IMR-90 (cell line): ENCODE measurements at regions not wholly inside any gene's neighbourhood (a gene's known extent, or its start where the extent isn't known, plus 50 kb on each side); places are given as distances from the start of the nearest gene placed in this dataset.

ENCODE experiments used
- ATAC-seq: fragments of 200-7000 bp; cut with Tn5 transposase; 2 replicates; pipeline ENCODE4 v1.9.1; 2020; ENCODE audit warnings: low read depth, mild to moderate bottlenecking, moderate library complexity
- BruUV-seq: library from RNA; stranded (reverse); fragments of 400-500 nt; replicated peaks from 2 replicates; lab custom pipeline; 2021; lab: Mats Ljungman, UMichigan
- CTCF ChIA-PET: fragments of 300-600 bp; formaldehyde crosslinking; extraction: SDS; loops from one replicate; lab custom pipeline; 2021; ENCODE audit warnings: antibody characterized with exemption; lab: Yijun Ruan, JAX
- POLR2A ChIA-PET: fragments of 300-600 bp; sonication (Branson Sonifier 250); formaldehyde crosslinking; loops from one replicate; lab custom pipeline; 2022; ENCODE audit warnings: antibody characterized with exemption; ENCODE audit not compliant: unreplicated experiment; lab: Charles Lee
- DNase-seq: peaks from one replicate; pipeline ENCODE4 v3.0.0; 2013
- H2AFZ ChIP-seq: replicated peaks from 2 replicates; pipeline ENCODE3; 2013; ENCODE audit warnings: low read length, mild to moderate bottlenecking; ENCODE audit not compliant: poor library complexity
- H2AK5ac ChIP-seq: 2 replicates; pipeline ENCODE4 v1.6.1; 2013; ENCODE audit warnings: low read depth, low read length, inconsistent platforms
- H2AK9ac ChIP-seq: replicated peaks from 2 replicates; pipeline ENCODE3; 2013; ENCODE audit warnings: mild to moderate bottlenecking, low read depth, low read length, moderate library complexity; ENCODE audit not compliant: poor library complexity
- H2BK120ac ChIP-seq: 2 replicates; pipeline ENCODE4 v1.6.1; 2013; ENCODE audit warnings: low read depth, low read length, inconsistent platforms
- H2BK15ac ChIP-seq: 3 replicates; pipeline ENCODE4 v1.6.1; 2013; ENCODE audit warnings: low read depth, low read length, inconsistent platforms
- H2BK20ac ChIP-seq: 2 replicates; pipeline ENCODE4 v1.6.1; 2013; ENCODE audit warnings: low read depth, mild to moderate bottlenecking, inconsistent platforms, low read length, moderate library complexity
- H2BK5ac ChIP-seq: 2 replicates; pipeline ENCODE4 v1.6.1; 2013; ENCODE audit warnings: mild to moderate bottlenecking, low read depth, low read length, inconsistent platforms; ENCODE audit not compliant: poor library complexity, severe bottlenecking
- H3K14ac ChIP-seq: replicated peaks from 2 replicates; pipeline ENCODE4 v1.6.1; 2013; ENCODE audit warnings: low read depth, low read length, inconsistent platforms
- H3K18ac ChIP-seq: 2 replicates; pipeline ENCODE4 v1.6.1; 2013; ENCODE audit warnings: low read depth, low read length, control low read depth
- H3K23ac ChIP-seq: 2 replicates; pipeline ENCODE4 v1.6.1; 2013; ENCODE audit warnings: low read depth, low read length, inconsistent platforms
- H3K27ac ChIP-seq: 2 replicates; pipeline ENCODE4 v1.5.1; 2013; ENCODE audit warnings: mild to moderate bottlenecking, control low read depth, low read length; ENCODE audit not compliant: insufficient read depth
- H3K27me3 ChIP-seq: 2 replicates; pipeline ENCODE4 v1.6.1; 2013; ENCODE audit warnings: low read length; ENCODE audit not compliant: control insufficient read depth, insufficient read depth
- H3K36me3 ChIP-seq: 2 replicates; pipeline ENCODE4 v1.6.1; 2013; ENCODE audit warnings: low read length, mixed read lengths; ENCODE audit not compliant: control insufficient read depth, insufficient read depth
- H3K4ac ChIP-seq: 2 replicates; pipeline ENCODE4 v1.6.1; 2013; ENCODE audit warnings: low read depth, low read length, inconsistent platforms
- H3K4me1 ChIP-seq: 2 replicates; pipeline ENCODE4 v1.6.1; 2013; ENCODE audit warnings: low read length, mixed read lengths; ENCODE audit not compliant: control insufficient read depth, insufficient read depth
- H3K4me2 ChIP-seq: 2 replicates; pipeline ENCODE4 v1.6.1; 2013; ENCODE audit warnings: low read depth, mild to moderate bottlenecking, control low read depth, low read length, moderate library complexity
- H3K4me3 ChIP-seq: 2 replicates; pipeline ENCODE4 v1.5.1; 2013; ENCODE audit warnings: low read depth, mild to moderate bottlenecking, control low read depth, low read length, moderate library complexity; ENCODE audit not compliant: insufficient read depth
- H3K56ac ChIP-seq: 2 replicates; pipeline ENCODE4 v1.6.1; 2013; ENCODE audit warnings: low read length, inconsistent platforms; ENCODE audit not compliant: insufficient read depth; ENCODE audit errors: extremely low read depth
- H3K79me1 ChIP-seq, 2 experiments: 2 replicates each; pipeline ENCODE4 v1.6.1; 2013; ENCODE audit warnings: low read length in 2 of 2, inconsistent platforms in 1 of 2, low read depth in 1 of 2
- H3K9ac ChIP-seq: 2 replicates; pipeline ENCODE4 v1.6.1; 2013; ENCODE audit warnings: low read depth, low read length, control low read depth
- H3K9me1 ChIP-seq: 2 replicates; pipeline ENCODE4 v1.6.1; 2013; ENCODE audit warnings: low read length, inconsistent platforms; ENCODE audit not compliant: insufficient read depth
- H3K9me3 ChIP-seq: 2 replicates; pipeline ENCODE4 v1.6.1; 2013; ENCODE audit warnings: low read length; ENCODE audit not compliant: control insufficient read depth, insufficient read depth
- H4K20me1 ChIP-seq: 2 replicates; pipeline ENCODE4 v1.6.1; 2013; ENCODE audit warnings: low read length, inconsistent platforms; ENCODE audit not compliant: insufficient read depth
- H4K5ac ChIP-seq: 2 replicates; pipeline ENCODE4 v1.6.1; 2013; ENCODE audit warnings: mild to moderate bottlenecking, low read depth, low read length, control low read depth
- H4K8ac ChIP-seq, 2 experiments: 2 replicates each; pipeline ENCODE4 v1.6.1; 2013; ENCODE audit warnings: low read depth in 2 of 2, low read length in 2 of 2, control low read depth in 1 of 2, inconsistent platforms in 1 of 2
- H4K91ac ChIP-seq: 2 replicates; pipeline ENCODE4 v1.6.1; 2013; ENCODE audit warnings: low read depth, low read length, inconsistent platforms; ENCODE audit not compliant: insufficient read depth
- BHLHE40 ChIP-seq: fragments of 150-350 bp; IDR thresholded peaks from 2 replicates; pipeline ENCODE4 v1.6.1; 2016; ENCODE audit warnings: mild to moderate bottlenecking, low read depth, low read length
- CEBPB ChIP-seq: IDR thresholded peaks from 2 replicates; pipeline ENCODE4 v1.6.1; 2012; ENCODE audit warnings: low read depth, low read length, improper control_type of control experiment
- CHD1 ChIP-seq: IDR thresholded peaks from 2 replicates; pipeline ENCODE4 v1.6.1; 2012; ENCODE audit warnings: low read depth, low read length, improper control_type of control experiment
- FOS ChIP-seq: fragments of 150-350 bp; IDR thresholded peaks from 2 replicates; pipeline ENCODE4 v1.6.1; 2016; ENCODE audit warnings: low read depth, low read length
- MAFK ChIP-seq: IDR thresholded peaks from 2 replicates; pipeline ENCODE4 v1.6.1; 2012; ENCODE audit warnings: low read depth, low read length, improper control_type of control experiment
- MAZ ChIP-seq: IDR thresholded peaks from 2 replicates; pipeline ENCODE4 v1.6.1; 2012; ENCODE audit warnings: low read depth, mild to moderate bottlenecking, low read length, improper control_type of control experiment, moderate library complexity, borderline replicate concordance
- MXI1 ChIP-seq: IDR thresholded peaks from 2 replicates; pipeline ENCODE4 v1.6.1; 2012; ENCODE audit warnings: low read depth, mild to moderate bottlenecking, low read length, moderate library complexity, borderline replicate concordance
- NFE2L2 ChIP-seq: fragments of 150-350 bp; IDR thresholded peaks from 2 replicates; pipeline ENCODE4 v1.6.1; 2016; ENCODE audit warnings: low read depth, mild to moderate bottlenecking, low read length
- POLR2A ChIP-seq: IDR thresholded peaks from 2 replicates; pipeline ENCODE4 v1.6.1; 2012; ENCODE audit warnings: mild to moderate bottlenecking, low read depth, low read length
- RAD21 ChIP-seq: IDR thresholded peaks from 2 replicates; pipeline ENCODE4 v1.6.1; 2012; ENCODE audit warnings: low read length, improper control_type of control experiment
- RCOR1 ChIP-seq: IDR thresholded peaks from 2 replicates; pipeline ENCODE4 v1.6.1; 2012; ENCODE audit warnings: mild to moderate bottlenecking, low read length, improper control_type of control experiment; ENCODE audit not compliant: insufficient replicate concordance
- RFX5 ChIP-seq: IDR thresholded peaks from 2 replicates; pipeline ENCODE4 v1.8.0; 2012; ENCODE audit warnings: low read depth, mild to moderate bottlenecking, low read length, moderate library complexity
- SMC3 ChIP-seq: fragments of 150-350 bp; IDR thresholded peaks from 2 replicates; pipeline ENCODE4 v1.6.1; 2016; ENCODE audit warnings: low read depth, mild to moderate bottlenecking, antibody characterized with exemption, low read length, moderate library complexity
- dilution Hi-C: fragments of 300-500 bp; cut with HindIII; formaldehyde crosslinking; loops from one replicate; pipeline ENCODE4 v1.14.3; 2018; ENCODE audit warnings: low sequenced_read_pairs; ENCODE audit not compliant: unreplicated experiment
- in situ Hi-C: fragments of 300-500 bp; cut with MboI; formaldehyde crosslinking; loops from 3 replicates; pipeline ENCODE4 v1.14.3; 2019; ENCODE audit warnings: low sequenced_read_pairs, inconsistent platforms, mixed read lengths
- intact Hi-C: fragments of 100-400 bp; cut with micrococcal nuclease; formaldehyde crosslinking; loops from 2 replicates; pipeline ENCODE4 v1.10.0; 2022
- TF ChIP-seq, protein P1 (sequence below): fragments of 150-350 bp; IDR thresholded peaks from 2 replicates; pipeline ENCODE4 v1.6.1; 2017; ENCODE audit warnings: mild to moderate bottlenecking, antibody characterized with exemption, low read length, low read depth
- TF ChIP-seq, protein P2 (sequence below): conservative IDR thresholded peaks from 2 replicates; pipeline ENCODE4 v1.5.1; 2012; ENCODE audit warnings: mild to moderate bottlenecking, low read depth, low read length, improper control_type of control experiment
- TF ChIP-seq, protein P3 (sequence below): fragments of 150-350 bp; IDR thresholded peaks from 2 replicates; pipeline ENCODE4 v1.6.1; 2016; ENCODE audit warnings: low read depth, mild to moderate bottlenecking, low read length, moderate library complexity, borderline replicate concordance

DNA sequence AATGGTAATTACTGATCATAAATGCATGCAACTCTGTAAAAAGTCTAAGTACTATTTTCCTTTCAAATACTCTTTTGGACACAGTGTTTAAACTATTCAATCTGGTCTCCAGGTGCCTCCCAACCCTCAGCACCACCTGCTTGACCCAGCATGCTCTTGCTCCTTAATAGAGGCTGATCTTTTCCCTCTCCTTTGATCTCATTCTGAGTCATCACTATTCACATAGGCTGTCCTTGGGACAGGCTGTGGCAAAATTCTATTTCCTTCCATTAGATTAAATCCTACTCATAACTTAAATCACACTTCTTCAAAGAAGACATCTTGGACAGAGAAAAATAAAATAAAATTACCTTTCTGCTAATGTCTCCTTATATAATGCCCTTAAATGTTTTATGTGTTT, 199.4 kb upstream of the ST8SIA4 start:
- no peaks in the 10 kb centered on the region for H3K79me1 ChIP-seq
- no peak overlapping the region for H3K56ac ChIP-seq
- H3K4ac ChIP-seq, result no peak overlapping the region
- H3K27me3 ChIP-seq, result no peaks in the 10 kb centered on the region
- H3K9me1 ChIP-seq, result no peaks in the 10 kb centered on the region
- DNase-seq (no peak), ATAC-seq (no peak)
- no peak overlapping the region for H2AFZ ChIP-seq
- no peak overlapping the region for H2BK15ac ChIP-seq
- no peak overlapping the region for H3K23ac ChIP-seq
- H4K8ac ChIP-seq, result no peak overlapping the region
- no peaks in the 10 kb centered on the region for H3K4me1 ChIP-seq
- in situ Hi-C loops (no loop called here), intact Hi-C loops (no loop called here), dilution Hi-C loops (no loop called here)
- no peak overlapping the region for H2AK9ac ChIP-seq
- no peak overlapping the region for H3K4me3 ChIP-seq
- ChIA-PET CTCF (no interaction called here), POLR2A (no interaction called here)
- H2AK5ac ChIP-seq, result no peak overlapping the region
- TF ChIP-seq MAZ (no peak), NFE2L2 (no peak), RCOR1 (no peak), RAD21 (no peak), RFX5 (no peak), CHD1 (no peak), POLR2A (no peak), SMC3 (no peak), FOS (no peak), BHLHE40 (no peak), MAFK (no peak), CEBPB (no peak), MXI1 (no peak)
- TF ChIP-seq, protein P1, sequence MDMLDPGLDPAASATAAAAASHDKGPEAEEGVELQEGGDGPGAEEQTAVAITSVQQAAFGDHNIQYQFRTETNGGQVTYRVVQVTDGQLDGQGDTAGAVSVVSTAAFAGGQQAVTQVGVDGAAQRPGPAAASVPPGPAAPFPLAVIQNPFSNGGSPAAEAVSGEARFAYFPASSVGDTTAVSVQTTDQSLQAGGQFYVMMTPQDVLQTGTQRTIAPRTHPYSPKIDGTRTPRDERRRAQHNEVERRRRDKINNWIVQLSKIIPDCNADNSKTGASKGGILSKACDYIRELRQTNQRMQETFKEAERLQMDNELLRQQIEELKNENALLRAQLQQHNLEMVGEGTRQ, result no peak
- TF ChIP-seq, protein P2, sequence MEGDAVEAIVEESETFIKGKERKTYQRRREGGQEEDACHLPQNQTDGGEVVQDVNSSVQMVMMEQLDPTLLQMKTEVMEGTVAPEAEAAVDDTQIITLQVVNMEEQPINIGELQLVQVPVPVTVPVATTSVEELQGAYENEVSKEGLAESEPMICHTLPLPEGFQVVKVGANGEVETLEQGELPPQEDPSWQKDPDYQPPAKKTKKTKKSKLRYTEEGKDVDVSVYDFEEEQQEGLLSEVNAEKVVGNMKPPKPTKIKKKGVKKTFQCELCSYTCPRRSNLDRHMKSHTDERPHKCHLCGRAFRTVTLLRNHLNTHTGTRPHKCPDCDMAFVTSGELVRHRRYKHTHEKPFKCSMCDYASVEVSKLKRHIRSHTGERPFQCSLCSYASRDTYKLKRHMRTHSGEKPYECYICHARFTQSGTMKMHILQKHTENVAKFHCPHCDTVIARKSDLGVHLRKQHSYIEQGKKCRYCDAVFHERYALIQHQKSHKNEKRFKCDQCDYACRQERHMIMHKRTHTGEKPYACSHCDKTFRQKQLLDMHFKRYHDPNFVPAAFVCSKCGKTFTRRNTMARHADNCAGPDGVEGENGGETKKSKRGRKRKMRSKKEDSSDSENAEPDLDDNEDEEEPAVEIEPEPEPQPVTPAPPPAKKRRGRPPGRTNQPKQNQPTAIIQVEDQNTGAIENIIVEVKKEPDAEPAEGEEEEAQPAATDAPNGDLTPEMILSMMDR, result no peak
- TF ChIP-seq, protein P3, sequence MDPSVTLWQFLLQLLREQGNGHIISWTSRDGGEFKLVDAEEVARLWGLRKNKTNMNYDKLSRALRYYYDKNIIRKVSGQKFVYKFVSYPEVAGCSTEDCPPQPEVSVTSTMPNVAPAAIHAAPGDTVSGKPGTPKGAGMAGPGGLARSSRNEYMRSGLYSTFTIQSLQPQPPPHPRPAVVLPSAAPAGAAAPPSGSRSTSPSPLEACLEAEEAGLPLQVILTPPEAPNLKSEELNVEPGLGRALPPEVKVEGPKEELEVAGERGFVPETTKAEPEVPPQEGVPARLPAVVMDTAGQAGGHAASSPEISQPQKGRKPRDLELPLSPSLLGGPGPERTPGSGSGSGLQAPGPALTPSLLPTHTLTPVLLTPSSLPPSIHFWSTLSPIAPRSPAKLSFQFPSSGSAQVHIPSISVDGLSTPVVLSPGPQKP, result no peak
- no peak overlapping the region for H3K18ac ChIP-seq
- H3K9me3 ChIP-seq, result no peaks in the 10 kb centered on the region
- no peaks in the 10 kb centered on the region for H4K20me1 ChIP-seq
- no peaks in the 10 kb centered on the region for H3K36me3 ChIP-seq
- BruUV-seq, result no TSS peak
- H3K14ac ChIP-seq, result no peak overlapping the region
- no peak overlapping the region for H3K27ac ChIP-seq
- H3K4me2 ChIP-seq, result no peak overlapping the region
- no peak overlapping the region for H2BK20ac ChIP-seq
- H4K5ac ChIP-seq, result no peak overlapping the region
- no peak overlapping the region for H4K91ac ChIP-seq
- H3K9ac ChIP-seq, result no peak overlapping the region
- no peak overlapping the region for H2BK5ac ChIP-seq
- no peak overlapping the region for H2BK120ac ChIP-seq
